ENCODE measurements at regions not wholly inside any gene's neighbourhood (a gene's known extent, or its start where the extent isn't known, plus 50 kb on each side); places are given as distances from the start of the nearest gene placed in this dataset.

- intact Hi-C loops (cut with DNase I; ENCODE audit: low total_unique reads): no loop called here
- DNase-seq: no peak
Observed at GRCh38 chr5:25056836-25057235, 412.1 kb upstream of the CDH10 start.

GRCh38 chr5:25033658-25034057 is 388.9 kb upstream of the CDH10 start:
- Histone ChIP-seq H3K27me3 (no peaks in the 10 kb centered on the region), H3K36me3 (no peaks in the 10 kb centered on the region), H3K4me1 (no peaks in the 10 kb centered on the region), H3K4me3 (no peak overlapping the region), H3K9me3 (no peaks in the 10 kb centered on the region), H3K27ac (no peak overlapping the region)
- intact Hi-C loops (cut with DNase I; ENCODE audit: low total_unique reads): no loop called here
- TF ChIP-seq CTCF (IDR thresholded peaks at IDR 0.05): no peak
- no peak for DNase-seq

More at GRCh38 chr5:25056836-25057235, 412.1 kb upstream of the CDH10 start:
- no peaks in the 10 kb centered on the region for H3K9me3 ChIP-seq
- no peaks in the 10 kb centered on the region for H3K36me3 ChIP-seq
- no peaks in the 10 kb centered on the region for H3K4me1 ChIP-seq
- no peak for TF ChIP-seq CTCF (IDR thresholded peaks at IDR 0.05)
- H3K27me3 ChIP-seq: no peaks in the 10 kb centered on the region
- no peak overlapping the region for H3K4me3 ChIP-seq
- H3K27ac ChIP-seq: no peak overlapping the region

GRCh38 chr5:25029004-25029403 is 384.2 kb upstream of the CDH10 start:
- intact Hi-C loops (cut with DNase I; ENCODE audit: low total_unique reads): no loop called here
- no peak overlapping the region for H3K4me3 ChIP-seq
- no peak overlapping the region for H3K27ac ChIP-seq
- no peaks in the 10 kb centered on the region for H3K4me1 ChIP-seq
- no peaks in the 10 kb centered on the region for H3K27me3 ChIP-seq
- no peak for DNase-seq
- H3K9me3 ChIP-seq: no peaks in the 10 kb centered on the region
- H3K36me3 ChIP-seq: no peaks in the 10 kb centered on the region
- no peak for TF ChIP-seq CTCF (IDR thresholded peaks at IDR 0.05)

GRCh38 chr5:25027526-25027925 is 382.7 kb upstream of the CDH10 start:
- no peak for TF ChIP-seq CTCF (IDR thresholded peaks at IDR 0.05)
- DNase-seq: no peak
- no peaks in the 10 kb centered on the region for H3K9me3 ChIP-seq
- H3K4me3 ChIP-seq: no peak overlapping the region
- H3K36me3 ChIP-seq: no peaks in the 10 kb centered on the region
- no peaks in the 10 kb centered on the region for H3K4me1 ChIP-seq
- no peak overlapping the region for H3K27ac ChIP-seq
- intact Hi-C loops (cut with DNase I; ENCODE audit: low total_unique reads): no loop called here
- no peaks in the 10 kb centered on the region for H3K27me3 ChIP-seq

GRCh38 chr5:25027061-25027460 is 382.3 kb upstream of the CDH10 start:
- H3K4me1 ChIP-seq: no peaks in the 10 kb centered on the region
- intact Hi-C loops (cut with DNase I; ENCODE audit: low total_unique reads): no loop called here
- no peaks in the 10 kb centered on the region for H3K36me3 ChIP-seq
- no peak for TF ChIP-seq CTCF (IDR thresholded peaks at IDR 0.05)
- DNase-seq: no peak
- no peaks in the 10 kb centered on the region for H3K27me3 ChIP-seq
- H3K9me3 ChIP-seq: no peaks in the 10 kb centered on the region
- H3K4me3 ChIP-seq: no peak overlapping the region
- no peak overlapping the region for H3K27ac ChIP-seq

- no peak for TF ChIP-seq CTCF (IDR thresholded peaks at IDR 0.05)
- Histone ChIP-seq H3K9me3 (no peaks in the 10 kb centered on the region), H3K4me1 (no peaks in the 10 kb centered on the region), H3K27ac (no peak overlapping the region), H3K4me3 (no peak overlapping the region), H3K27me3 (no peaks in the 10 kb centered on the region), H3K36me3 (no peaks in the 10 kb centered on the region)
- intact Hi-C loops (cut with DNase I; ENCODE audit: low total_unique reads): no loop called here
- DNase-seq: no peak
Observed at GRCh38 chr5:25025831-25026230, 381.1 kb upstream of the CDH10 start.

Measured in tibial artery (tissue), 4 donors.